ENCODE measurements at regions not wholly inside any gene's neighbourhood (a gene's known extent, or its start where the extent isn't known, plus 50 kb on each side); places are given as distances from the start of the nearest gene placed in this dataset.
"Not testable (repeated sequence)": the region's sequence is repeated elsewhere in the genome, so short reads cannot be mapped to it uniquely, and the experiment has no call there.

DNA sequence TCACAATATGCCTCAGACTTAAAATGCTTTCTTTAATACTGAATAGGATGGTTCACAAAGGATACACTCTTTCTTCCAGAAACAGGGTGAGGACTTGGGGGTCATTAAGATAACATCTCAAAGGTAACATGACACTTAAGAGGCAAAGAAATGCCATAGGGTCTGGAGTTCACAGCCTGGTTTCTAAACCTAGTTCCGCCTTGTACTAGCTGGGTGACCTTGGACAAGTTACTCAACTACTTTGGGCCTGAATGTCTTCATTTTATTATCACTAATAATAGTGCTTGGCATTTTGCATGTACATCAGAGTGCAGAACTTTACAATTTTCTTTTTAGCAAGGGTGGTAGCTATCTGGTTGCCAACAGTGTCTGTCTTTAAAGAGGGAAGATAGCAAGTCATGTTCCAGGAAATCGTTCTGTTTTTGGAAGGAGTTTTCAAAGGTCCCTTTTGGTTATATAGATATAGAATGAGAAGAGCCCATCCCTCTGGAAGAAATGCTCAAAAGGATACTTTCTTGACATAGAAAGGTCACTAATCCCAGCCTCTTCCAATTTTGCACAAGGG is 257.8 kb downstream of the NUAK1 start:
- no peak overlapping the region for H3K4me3 ChIP-seq (ENCODE audit: low read depth, low read length)
- TF ChIP-seq, protein P1, sequence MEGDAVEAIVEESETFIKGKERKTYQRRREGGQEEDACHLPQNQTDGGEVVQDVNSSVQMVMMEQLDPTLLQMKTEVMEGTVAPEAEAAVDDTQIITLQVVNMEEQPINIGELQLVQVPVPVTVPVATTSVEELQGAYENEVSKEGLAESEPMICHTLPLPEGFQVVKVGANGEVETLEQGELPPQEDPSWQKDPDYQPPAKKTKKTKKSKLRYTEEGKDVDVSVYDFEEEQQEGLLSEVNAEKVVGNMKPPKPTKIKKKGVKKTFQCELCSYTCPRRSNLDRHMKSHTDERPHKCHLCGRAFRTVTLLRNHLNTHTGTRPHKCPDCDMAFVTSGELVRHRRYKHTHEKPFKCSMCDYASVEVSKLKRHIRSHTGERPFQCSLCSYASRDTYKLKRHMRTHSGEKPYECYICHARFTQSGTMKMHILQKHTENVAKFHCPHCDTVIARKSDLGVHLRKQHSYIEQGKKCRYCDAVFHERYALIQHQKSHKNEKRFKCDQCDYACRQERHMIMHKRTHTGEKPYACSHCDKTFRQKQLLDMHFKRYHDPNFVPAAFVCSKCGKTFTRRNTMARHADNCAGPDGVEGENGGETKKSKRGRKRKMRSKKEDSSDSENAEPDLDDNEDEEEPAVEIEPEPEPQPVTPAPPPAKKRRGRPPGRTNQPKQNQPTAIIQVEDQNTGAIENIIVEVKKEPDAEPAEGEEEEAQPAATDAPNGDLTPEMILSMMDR (IDR thresholded peaks at IDR 0.05; ENCODE audit: insufficient read depth, low read length) = no peak

DNA sequence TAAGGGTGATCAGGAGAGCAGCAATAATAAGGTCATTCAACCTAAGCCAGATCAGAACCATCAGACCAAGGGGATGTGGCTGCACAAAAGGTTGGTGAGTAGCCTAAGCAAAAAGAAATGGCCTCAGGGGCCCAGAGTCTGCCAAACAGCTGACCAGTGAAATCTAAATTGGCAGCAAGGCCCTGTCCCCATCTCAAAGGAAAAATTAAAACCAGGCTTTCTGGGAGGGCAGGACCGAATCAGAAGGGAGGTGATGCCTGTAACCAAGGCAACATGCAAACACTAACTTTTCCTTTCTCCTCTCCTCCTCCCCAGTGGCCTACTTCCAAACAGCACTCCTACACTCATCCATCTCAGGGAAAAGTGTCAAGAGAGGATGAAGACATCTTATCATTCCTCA is 256.4 kb downstream of the NUAK1 start:
- TF ChIP-seq, protein P1 (IDR thresholded peaks at IDR 0.05; ENCODE audit: insufficient read depth, low read length) = no peak
- peak; percentile 50 for DNase-seq (ENCODE audit: low read depth)
- no peak overlapping the region for H3K4me3 ChIP-seq (ENCODE audit: low read depth, low read length)

More for the DNA sequence above, 257.8 kb downstream of the NUAK1 start:
- DNase-seq (ENCODE audit: low read depth) = no peak

DNA sequence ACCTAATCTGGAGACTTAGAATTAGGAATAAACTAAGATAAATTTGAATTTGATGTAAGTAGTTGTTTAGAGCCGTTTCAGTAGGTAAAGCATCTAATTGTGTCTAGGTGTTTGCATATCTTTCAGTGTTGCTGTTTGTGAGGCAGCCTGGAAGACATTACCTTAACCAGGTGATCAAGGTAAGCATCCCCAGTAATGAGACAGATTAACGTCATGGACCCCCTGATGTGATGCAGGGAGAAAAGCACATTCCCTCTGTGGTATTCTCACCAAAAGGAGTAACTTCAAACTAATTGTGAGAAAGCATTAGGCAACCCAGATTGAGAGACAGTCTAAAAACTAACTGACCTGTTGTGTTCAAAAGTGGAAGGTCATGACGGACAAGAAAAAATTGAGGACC is 251.6 kb downstream of the NUAK1 start:
- no peak for DNase-seq (ENCODE audit: low read depth)
- H3K4me3 ChIP-seq (ENCODE audit: low read depth, low read length) = no peak overlapping the region
- TF ChIP-seq, protein P1 (IDR thresholded peaks at IDR 0.05; ENCODE audit: insufficient read depth, low read length) = no peak

DNA sequence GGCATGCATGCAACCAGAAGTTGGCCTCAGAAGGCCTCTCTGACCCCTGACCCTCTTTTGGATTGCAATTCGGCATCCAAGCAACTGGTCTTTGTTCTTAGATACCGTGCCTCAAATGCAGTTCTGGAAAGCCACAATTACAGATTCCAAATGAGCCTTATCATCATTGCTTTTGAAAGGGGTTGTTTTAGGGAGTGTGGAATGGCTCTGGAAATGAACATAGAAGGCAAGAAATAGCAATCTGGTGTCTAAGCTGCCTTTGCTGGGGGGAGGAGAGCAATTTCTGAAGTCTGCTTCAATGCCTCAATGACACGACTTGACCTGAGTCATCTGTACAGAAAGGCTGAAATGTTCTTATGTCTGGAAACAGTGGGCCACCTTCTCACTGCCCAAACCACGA is 250.1 kb downstream of the NUAK1 start:
- TF ChIP-seq, protein P1 (IDR thresholded peaks at IDR 0.05; ENCODE audit: insufficient read depth, low read length) = no peak
- DNase-seq (ENCODE audit: low read depth) = peak; percentile 27

DNA sequence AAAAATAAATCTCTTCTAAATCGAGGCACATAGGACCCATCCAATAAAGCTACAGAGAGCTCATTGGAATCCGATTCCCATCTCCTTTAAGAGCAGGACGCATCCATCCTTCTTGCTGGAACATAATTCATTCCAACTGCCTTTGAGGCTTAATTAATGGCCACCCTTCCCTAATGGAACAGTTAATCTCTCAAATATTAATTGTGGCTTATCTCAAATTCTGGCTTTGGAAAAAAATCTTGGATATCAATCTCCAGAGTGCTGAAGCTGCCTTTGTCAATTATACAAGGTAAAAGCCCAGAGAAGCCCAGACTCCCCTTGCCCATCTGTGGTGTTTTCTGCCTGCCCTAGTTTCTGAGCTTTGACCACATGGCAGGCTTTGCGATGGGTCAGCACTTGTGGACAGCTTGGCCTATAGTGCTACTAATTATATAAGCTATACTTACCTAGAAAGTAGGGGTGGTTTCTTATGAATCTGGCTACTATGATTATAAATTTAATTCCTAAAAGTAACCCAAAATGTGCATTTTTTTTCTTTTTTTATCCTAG is 246.3 kb downstream of the NUAK1 start:
- TF ChIP-seq, protein P1 (IDR thresholded peaks at IDR 0.05; ENCODE audit: insufficient read depth, low read length) = no peak
- no peak overlapping the region for H3K4me3 ChIP-seq (ENCODE audit: low read depth, low read length)
- no peak for DNase-seq (ENCODE audit: low read depth)

More for the DNA sequence above, 250.1 kb downstream of the NUAK1 start:
- no peak overlapping the region for H3K4me3 ChIP-seq (ENCODE audit: low read depth, low read length)

DNA sequence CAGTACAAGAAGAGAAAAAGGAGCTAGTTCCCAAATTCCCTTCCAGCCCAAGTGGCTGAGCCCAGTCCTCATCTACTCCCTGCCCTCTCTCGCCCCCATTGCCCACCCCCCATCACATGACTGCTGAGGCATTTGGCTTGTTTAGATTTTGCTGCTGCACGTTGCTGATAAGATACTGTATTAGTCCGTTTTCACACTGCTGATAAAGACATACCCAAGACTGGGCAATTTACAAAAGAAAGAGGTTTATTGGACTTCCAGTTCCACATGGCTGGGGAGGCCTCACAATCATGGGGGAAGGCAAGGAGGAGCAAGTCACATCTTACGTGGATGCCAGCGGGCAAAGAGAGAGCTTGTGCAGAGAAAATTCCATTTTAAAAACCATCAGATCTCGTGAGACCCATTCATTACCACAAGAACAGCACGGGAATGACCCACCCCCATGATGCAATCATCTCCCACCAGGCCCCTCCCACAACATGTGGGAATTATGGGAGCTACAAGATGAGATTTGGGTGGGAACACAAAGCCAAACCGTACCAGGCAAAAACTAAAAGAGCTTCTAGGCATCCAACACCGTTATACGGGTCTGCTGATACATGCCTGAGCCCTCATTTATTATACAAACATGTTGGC is 243.4 kb downstream of the NUAK1 start:
- not testable (repeated sequence) for DNase-seq (ENCODE audit: low read depth); H3K4me3 ChIP-seq (ENCODE audit: low read depth, low read length)

DNA sequence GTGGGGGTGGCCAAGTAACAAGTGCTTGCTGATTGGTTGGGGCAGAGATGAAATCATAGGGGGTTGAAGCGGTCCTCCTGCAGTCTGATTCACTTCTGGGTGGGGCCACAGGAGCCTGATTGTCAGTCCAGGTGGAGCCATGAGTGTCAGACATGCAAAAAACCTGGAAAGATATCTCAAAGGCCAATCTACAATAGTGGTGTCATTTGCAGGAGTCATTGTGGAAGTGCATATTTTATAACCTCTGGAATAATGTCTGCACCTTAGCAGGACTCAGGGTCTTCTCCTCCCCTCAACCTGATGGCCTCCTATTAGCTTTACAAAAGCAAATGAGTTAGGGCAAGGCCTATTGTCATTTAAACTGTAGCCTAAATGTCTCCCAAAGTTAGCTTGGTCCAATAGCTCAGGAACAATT is 241.4 kb downstream of the NUAK1 start:
- TF ChIP-seq, protein P1 (IDR thresholded peaks at IDR 0.05; ENCODE audit: insufficient read depth, low read length) = no peak
- H3K4me3 ChIP-seq (ENCODE audit: low read depth, low read length) = no peak overlapping the region
- no peak for DNase-seq (ENCODE audit: low read depth)

DNA sequence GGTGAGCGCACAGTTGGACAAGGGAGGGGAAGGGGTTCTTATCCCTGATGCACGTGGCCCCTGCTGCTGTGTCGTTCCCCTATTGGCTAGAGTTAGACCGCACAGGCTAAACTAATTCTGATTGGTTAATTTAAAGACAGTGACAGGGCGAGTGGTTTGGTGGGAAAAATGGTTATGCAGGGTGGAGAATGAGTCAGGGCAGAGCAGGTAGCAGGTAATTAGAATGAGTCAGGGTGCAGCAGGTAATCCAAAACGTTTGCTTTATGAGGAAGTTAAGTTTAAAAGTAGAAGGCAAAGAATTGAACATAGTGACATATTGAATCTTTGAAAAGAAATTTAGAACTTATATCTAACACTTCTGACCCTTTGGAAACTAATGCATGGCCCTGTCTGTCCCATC is 240.5 kb downstream of the NUAK1 start:
- H3K4me3 ChIP-seq (ENCODE audit: low read depth, low read length); DNase-seq (ENCODE audit: low read depth): not testable (repeated sequence)

All from fibroblast of the aortic adventitia (primary cell).